ENCODE measurements at regions not wholly inside any gene's neighbourhood (a gene's known extent, or its start where the extent isn't known, plus 50 kb on each side); places are given as distances from the start of the nearest gene placed in this dataset.

- no peaks in the 10 kb centered on the region for H3K27me3 ChIP-seq (ENCODE audit: insufficient read depth, poor library complexity, severe bottlenecking)
- no peak overlapping the region for H3K27ac ChIP-seq (replicated peaks)
- H3K4me3 ChIP-seq (replicated peaks; ENCODE audit: insufficient read depth, low read length), result no peak overlapping the region
- TF ChIP-seq, protein P1, sequence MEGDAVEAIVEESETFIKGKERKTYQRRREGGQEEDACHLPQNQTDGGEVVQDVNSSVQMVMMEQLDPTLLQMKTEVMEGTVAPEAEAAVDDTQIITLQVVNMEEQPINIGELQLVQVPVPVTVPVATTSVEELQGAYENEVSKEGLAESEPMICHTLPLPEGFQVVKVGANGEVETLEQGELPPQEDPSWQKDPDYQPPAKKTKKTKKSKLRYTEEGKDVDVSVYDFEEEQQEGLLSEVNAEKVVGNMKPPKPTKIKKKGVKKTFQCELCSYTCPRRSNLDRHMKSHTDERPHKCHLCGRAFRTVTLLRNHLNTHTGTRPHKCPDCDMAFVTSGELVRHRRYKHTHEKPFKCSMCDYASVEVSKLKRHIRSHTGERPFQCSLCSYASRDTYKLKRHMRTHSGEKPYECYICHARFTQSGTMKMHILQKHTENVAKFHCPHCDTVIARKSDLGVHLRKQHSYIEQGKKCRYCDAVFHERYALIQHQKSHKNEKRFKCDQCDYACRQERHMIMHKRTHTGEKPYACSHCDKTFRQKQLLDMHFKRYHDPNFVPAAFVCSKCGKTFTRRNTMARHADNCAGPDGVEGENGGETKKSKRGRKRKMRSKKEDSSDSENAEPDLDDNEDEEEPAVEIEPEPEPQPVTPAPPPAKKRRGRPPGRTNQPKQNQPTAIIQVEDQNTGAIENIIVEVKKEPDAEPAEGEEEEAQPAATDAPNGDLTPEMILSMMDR (IDR thresholded peaks at IDR 0.05; ENCODE audit: insufficient read depth, low read length), result no peak
- TF ChIP-seq, protein P2, sequence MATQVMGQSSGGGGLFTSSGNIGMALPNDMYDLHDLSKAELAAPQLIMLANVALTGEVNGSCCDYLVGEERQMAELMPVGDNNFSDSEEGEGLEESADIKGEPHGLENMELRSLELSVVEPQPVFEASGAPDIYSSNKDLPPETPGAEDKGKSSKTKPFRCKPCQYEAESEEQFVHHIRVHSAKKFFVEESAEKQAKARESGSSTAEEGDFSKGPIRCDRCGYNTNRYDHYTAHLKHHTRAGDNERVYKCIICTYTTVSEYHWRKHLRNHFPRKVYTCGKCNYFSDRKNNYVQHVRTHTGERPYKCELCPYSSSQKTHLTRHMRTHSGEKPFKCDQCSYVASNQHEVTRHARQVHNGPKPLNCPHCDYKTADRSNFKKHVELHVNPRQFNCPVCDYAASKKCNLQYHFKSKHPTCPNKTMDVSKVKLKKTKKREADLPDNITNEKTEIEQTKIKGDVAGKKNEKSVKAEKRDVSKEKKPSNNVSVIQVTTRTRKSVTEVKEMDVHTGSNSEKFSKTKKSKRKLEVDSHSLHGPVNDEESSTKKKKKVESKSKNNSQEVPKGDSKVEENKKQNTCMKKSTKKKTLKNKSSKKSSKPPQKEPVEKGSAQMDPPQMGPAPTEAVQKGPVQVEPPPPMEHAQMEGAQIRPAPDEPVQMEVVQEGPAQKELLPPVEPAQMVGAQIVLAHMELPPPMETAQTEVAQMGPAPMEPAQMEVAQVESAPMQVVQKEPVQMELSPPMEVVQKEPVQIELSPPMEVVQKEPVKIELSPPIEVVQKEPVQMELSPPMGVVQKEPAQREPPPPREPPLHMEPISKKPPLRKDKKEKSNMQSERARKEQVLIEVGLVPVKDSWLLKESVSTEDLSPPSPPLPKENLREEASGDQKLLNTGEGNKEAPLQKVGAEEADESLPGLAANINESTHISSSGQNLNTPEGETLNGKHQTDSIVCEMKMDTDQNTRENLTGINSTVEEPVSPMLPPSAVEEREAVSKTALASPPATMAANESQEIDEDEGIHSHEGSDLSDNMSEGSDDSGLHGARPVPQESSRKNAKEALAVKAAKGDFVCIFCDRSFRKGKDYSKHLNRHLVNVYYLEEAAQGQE (IDR thresholded peaks at IDR 0.05; ENCODE audit: insufficient replicate concordance, low read depth), result no peak
- TF ChIP-seq SPI1 (IDR thresholded peaks at IDR 0.05; ENCODE audit: borderline replicate concordance, low read depth) (no peak), POLR2AphosphoS5 (IDR thresholded peaks at IDR 0.05; ENCODE audit: low read depth) (no peak)
- no peak for DNase-seq (ENCODE audit: low read depth in 1 of 2, low spot score in 1 of 2)
These were observed 52.8 kb upstream of the LDLRAD3 start for GRCh38 chr11:35891096-35891495.

DNA sequence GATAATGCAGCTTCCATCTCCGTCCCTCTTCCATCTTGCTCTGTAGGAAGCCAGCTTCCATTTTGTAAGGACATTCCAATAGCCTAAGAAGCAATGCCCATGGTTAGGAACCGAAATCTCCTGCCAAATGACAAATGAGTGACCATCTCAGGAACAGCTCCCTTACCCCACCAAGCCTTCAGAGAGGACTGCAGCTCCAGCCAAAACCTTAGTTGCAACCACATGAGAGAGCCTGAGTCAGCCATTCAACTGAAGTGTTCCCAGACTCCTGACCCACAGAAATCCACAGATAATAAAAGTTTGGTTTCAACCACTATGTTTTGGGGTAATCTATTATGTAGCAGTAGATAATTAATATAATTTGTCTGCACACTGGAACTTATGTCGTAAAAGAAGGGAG lies 51.7 kb upstream of the LDLRAD3 start:
- Histone ChIP-seq H3K4me3 (replicated peaks; ENCODE audit: insufficient read depth, low read length) (no peak overlapping the region), H3K27ac (replicated peaks) (no peak overlapping the region), H3K27me3 (ENCODE audit: insufficient read depth, poor library complexity, severe bottlenecking) (no peaks in the 10 kb centered on the region)
- TF ChIP-seq POLR2AphosphoS5 (IDR thresholded peaks at IDR 0.05; ENCODE audit: low read depth) (no peak), SPI1 (IDR thresholded peaks at IDR 0.05; ENCODE audit: borderline replicate concordance, low read depth) (no peak), GABPA (IDR thresholded peaks at IDR 0.05; ENCODE audit: low read depth) (no peak)
- TF ChIP-seq, protein P2 (IDR thresholded peaks at IDR 0.05; ENCODE audit: insufficient replicate concordance, low read depth), result no peak
- TF ChIP-seq, protein P1 (IDR thresholded peaks at IDR 0.05; ENCODE audit: insufficient read depth, low read length), result no peak
- DNase-seq (ENCODE audit: low read depth in 1 of 2, low spot score in 1 of 2), result no peak

- TF ChIP-seq SPI1 (IDR thresholded peaks at IDR 0.05; ENCODE audit: borderline replicate concordance, low read depth), result no peak
- no peak for TF ChIP-seq GABPA (IDR thresholded peaks at IDR 0.05; ENCODE audit: low read depth)
- TF ChIP-seq, protein P1 (IDR thresholded peaks at IDR 0.05; ENCODE audit: insufficient read depth, low read length), result no peak
- TF ChIP-seq POLR2AphosphoS5 (IDR thresholded peaks at IDR 0.05; ENCODE audit: low read depth), result no peak
- TF ChIP-seq, protein P2 (IDR thresholded peaks at IDR 0.05; ENCODE audit: insufficient replicate concordance, low read depth), result no peak
- no peak overlapping the region for H3K27ac ChIP-seq (replicated peaks)
These were observed 49.9 kb upstream of the LDLRAD3 start for GRCh38 chr11:35893796-35894475.

More at GRCh38 chr11:35893796-35894475, 49.9 kb upstream of the LDLRAD3 start:
- Histone ChIP-seq H3K27me3 (ENCODE audit: insufficient read depth, poor library complexity, severe bottlenecking) (no peaks in the 10 kb centered on the region), H3K4me3 (replicated peaks; ENCODE audit: insufficient read depth, low read length) (no peak overlapping the region)
- no peak for DNase-seq (ENCODE audit: low read depth in 1 of 2, low spot score in 1 of 2)
